ENCODE measurements at regions not wholly inside any gene's neighbourhood (a gene's known extent, or its start where the extent isn't known, plus 50 kb on each side); places are given as distances from the start of the nearest gene placed in this dataset.

- TF ChIP-seq CTCF (IDR thresholded peaks at IDR 0.05): no peak
- no peak for TF ChIP-seq POLR2A (IDR thresholded peaks at IDR 0.05)
Observed at GRCh38 chr2:16584084-16584483, 81.5 kb downstream of the CYRIA start.

Data from thyroid gland (tissue), 4 donors.